ENCODE measurements at regions not wholly inside any gene's neighbourhood (a gene's known extent, or its start where the extent isn't known, plus 50 kb on each side); places are given as distances from the start of the nearest gene placed in this dataset.

DNA sequence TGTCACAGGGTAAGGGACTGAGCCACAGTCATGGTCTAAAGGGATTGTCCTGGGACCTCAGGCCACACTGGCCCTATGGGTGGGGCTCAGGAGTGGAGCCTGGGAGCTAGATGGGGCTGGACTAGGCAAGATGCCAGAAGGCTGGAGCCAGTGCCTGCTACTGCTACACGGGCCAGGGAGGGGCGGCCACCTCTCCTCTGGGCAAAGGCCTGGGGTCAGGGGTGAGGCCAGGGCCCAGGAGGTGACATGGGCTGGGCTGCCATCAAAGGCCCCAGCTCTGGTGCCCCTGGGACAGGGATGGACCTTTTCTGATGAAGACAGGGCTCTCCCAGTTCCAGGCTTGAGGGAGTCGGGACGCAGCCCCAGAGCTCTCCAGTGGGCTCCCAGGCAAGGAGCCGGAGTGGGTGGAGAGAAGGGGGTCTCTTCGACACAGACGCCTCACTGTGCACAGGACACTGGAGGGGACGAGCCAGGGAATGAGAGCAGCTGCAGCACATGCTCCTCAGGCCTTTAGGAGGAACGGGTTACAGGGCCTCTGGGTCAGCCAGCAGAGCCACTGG lies 62.1 kb upstream of the IQSEC1 start:
- DNase-seq (ENCODE audit: low read depth) = no peak
- H3K4me3 ChIP-seq (ENCODE audit: low read length) = no peak overlapping the region
- TF ChIP-seq, protein P1, sequence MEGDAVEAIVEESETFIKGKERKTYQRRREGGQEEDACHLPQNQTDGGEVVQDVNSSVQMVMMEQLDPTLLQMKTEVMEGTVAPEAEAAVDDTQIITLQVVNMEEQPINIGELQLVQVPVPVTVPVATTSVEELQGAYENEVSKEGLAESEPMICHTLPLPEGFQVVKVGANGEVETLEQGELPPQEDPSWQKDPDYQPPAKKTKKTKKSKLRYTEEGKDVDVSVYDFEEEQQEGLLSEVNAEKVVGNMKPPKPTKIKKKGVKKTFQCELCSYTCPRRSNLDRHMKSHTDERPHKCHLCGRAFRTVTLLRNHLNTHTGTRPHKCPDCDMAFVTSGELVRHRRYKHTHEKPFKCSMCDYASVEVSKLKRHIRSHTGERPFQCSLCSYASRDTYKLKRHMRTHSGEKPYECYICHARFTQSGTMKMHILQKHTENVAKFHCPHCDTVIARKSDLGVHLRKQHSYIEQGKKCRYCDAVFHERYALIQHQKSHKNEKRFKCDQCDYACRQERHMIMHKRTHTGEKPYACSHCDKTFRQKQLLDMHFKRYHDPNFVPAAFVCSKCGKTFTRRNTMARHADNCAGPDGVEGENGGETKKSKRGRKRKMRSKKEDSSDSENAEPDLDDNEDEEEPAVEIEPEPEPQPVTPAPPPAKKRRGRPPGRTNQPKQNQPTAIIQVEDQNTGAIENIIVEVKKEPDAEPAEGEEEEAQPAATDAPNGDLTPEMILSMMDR (conservative IDR thresholded peaks at IDR 0.05; ENCODE audit: low read depth, low read length) = no peak

DNA sequence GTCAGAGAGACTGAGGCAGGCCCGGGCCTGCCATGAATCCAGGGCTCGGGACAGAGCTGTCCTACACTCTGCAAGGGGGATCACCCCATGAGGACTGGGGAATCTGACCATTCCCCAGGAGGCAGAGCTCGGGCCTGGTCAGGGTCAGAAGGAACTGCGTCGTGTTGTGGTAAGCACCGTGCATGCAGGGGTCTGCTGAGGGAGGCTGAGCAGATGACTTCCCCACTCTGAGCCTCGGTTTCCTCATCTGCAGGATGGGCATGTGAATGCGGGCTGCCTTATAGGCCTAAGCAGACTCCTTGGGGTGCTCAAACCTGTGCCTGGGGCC lies 61.6 kb upstream of the IQSEC1 start:
- no peak overlapping the region for H3K4me3 ChIP-seq (ENCODE audit: low read length)
- TF ChIP-seq, protein P1 (conservative IDR thresholded peaks at IDR 0.05; ENCODE audit: low read depth, low read length) = no peak
- no peak for DNase-seq (ENCODE audit: low read depth)

DNA sequence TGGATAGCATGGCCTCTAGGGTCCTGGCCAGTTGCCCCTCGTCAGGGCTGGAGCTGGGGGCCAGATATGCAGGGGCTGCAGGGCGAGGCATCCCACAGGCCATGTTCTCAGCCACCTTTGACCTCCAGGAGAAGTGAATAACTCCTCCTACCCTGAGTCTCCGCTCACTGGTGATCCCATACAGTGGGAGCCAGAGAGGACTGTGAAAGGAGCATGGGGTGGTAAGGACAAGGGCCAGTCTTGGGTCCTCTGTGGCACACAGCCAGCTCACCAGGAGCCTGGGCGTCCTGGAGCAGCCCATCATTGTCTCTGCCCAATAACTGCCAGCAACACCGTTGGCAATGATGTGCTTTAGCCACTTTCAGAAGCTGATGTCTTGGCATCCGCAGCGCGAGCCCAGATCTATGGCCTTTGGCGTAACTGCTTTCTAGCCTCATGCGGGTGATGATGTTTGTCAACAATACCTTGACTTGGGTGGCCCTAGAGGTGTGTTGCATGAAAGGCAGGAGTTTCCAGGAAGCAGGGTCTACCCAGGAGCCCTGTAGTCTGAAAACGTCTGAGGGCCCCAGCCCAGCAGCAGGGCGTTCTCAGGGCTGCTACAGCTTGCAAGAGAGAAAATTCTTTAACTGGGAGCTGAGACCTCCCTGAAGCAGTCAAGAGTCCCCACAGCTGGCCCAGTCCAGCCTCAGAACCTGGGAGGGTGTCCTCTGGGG lies 61.1 kb upstream of the IQSEC1 start:
- no peak overlapping the region for H3K4me3 ChIP-seq (ENCODE audit: low read length)
- no peak for DNase-seq (ENCODE audit: low read depth)
- TF ChIP-seq, protein P1 (conservative IDR thresholded peaks at IDR 0.05; ENCODE audit: low read depth, low read length) = no peak

DNA sequence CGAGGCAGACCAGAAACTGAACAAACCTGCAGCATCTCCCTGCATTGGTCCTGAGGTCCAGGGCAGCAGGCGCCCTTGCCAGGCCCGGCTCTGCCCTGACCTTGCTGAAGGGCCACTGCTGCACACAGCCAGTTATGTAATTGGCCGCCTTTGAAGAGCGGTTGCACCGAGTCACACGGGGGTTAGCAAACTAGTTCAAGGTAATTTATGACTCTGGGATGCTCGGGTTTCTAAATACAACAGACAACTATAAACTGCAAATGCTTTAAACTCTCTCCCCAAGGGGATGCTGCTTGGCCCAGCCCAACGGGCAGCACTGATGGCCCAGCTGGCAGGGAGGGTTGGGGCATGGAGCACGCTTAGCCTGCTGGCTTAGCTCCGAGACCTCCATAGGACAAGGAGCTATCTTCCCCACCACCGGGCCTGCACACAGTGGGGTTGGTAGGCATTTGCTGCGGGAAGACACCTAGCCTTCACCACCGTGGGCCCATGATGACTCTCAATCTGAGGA lies 60.3 kb upstream of the IQSEC1 start:
- TF ChIP-seq, protein P1 (conservative IDR thresholded peaks at IDR 0.05; ENCODE audit: low read depth, low read length) = no peak
- no peak overlapping the region for H3K4me3 ChIP-seq (ENCODE audit: low read length)
- no peak for DNase-seq (ENCODE audit: low read depth)

DNA sequence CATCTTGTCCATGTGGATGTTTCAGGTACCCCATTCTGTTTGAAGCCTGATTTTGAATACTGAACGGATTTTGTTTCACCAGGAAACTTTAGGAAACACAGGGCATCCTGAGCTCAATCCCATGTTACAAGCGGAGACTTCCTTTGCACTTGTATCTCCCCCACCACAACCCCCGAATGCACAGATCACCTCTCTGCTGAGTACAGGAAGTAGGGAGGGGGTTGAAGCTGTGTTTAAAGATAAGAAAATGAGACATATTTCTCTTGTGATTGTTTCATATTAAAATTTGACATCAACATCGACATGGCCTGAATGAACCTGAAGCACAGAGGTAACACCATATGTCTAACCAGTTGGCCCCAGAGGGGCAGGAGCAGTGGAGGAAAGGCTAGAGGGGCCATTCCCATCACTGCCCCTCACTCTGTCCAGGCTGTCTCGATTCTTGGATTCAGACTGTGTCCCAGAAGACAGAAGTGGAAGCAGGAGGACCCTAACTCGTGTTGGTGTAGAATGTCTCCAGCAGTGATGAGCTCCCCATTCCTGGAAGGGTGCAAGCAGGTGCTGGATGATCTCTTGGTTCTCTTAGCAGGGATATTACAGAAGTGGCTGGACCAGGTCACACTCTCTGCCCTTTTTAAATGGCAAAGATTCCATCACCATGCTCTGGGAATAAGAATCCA lies 59.6 kb upstream of the IQSEC1 start:
- no peak overlapping the region for H3K4me3 ChIP-seq (ENCODE audit: low read length)
- DNase-seq (ENCODE audit: low read depth) = no peak
- TF ChIP-seq, protein P1 (conservative IDR thresholded peaks at IDR 0.05; ENCODE audit: low read depth, low read length) = no peak

DNA sequence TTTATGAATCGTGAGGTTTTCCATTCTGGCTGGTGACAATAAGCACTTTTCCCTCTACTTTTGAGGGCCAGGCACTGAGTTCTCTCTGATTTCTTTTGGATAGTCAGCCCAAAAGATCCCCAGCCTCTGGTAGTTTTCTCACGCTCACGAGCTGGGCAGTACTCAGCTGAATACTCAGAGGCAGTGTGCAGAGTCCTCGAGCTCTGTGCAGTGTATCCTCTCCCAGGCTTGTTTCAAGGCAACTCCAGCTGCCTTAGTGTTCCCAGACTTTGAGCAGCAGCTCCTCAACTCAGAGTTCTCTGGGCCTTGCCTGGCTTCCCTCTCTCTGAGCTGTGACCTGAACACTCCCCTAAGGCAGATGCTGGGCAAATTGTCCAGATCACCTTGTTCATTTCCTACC lies 59.1 kb upstream of the IQSEC1 start:
- TF ChIP-seq, protein P1 (conservative IDR thresholded peaks at IDR 0.05; ENCODE audit: low read depth, low read length) = no peak
- DNase-seq (ENCODE audit: low read depth) = no peak
- no peak overlapping the region for H3K4me3 ChIP-seq (ENCODE audit: low read length)
